ENCODE measurements at regions not wholly inside any gene's neighbourhood (a gene's known extent, or its start where the extent isn't known, plus 50 kb on each side); places are given as distances from the start of the nearest gene placed in this dataset.

- Histone ChIP-seq H3K36me3 (replicated peaks; ENCODE audit: control insufficient read depth, insufficient read depth, low read length) (no peaks in the 10 kb centered on the region), H3K4me3 (ENCODE audit: insufficient read depth, low read depth, low read length) (no peak overlapping the region), H3K27me3 (ENCODE audit: control insufficient read depth, insufficient read depth, low read length) (no peaks in the 10 kb centered on the region)
- no peak for DNase-seq
These were observed 89.9 kb upstream of the P3H2 start for GRCh38 chr3:190210608-190211007.

- Histone ChIP-seq H3K36me3 (replicated peaks; ENCODE audit: control insufficient read depth, insufficient read depth, low read length) (no peaks in the 10 kb centered on the region), H3K4me3 (ENCODE audit: insufficient read depth, low read depth, low read length) (no peak overlapping the region), H3K27me3 (ENCODE audit: control insufficient read depth, insufficient read depth, low read length) (no peaks in the 10 kb centered on the region)
- DNase-seq, result no peak
These were observed 88.8 kb upstream of the P3H2 start for GRCh38 chr3:190209533-190209932.

- Histone ChIP-seq H3K4me3 (ENCODE audit: insufficient read depth, low read depth, low read length) (no peak overlapping the region), H3K27me3 (ENCODE audit: control insufficient read depth, insufficient read depth, low read length) (no peaks in the 10 kb centered on the region), H3K36me3 (replicated peaks; ENCODE audit: control insufficient read depth, insufficient read depth, low read length) (no peaks in the 10 kb centered on the region)
- DNase-seq, result no peak
These were observed 87.5 kb upstream of the P3H2 start for GRCh38 chr3:190208196-190208595.

GRCh38 chr3:190205739-190206138, 85.0 kb upstream of the P3H2 start:
- no peak overlapping the region for H3K4me3 ChIP-seq (ENCODE audit: insufficient read depth, low read depth, low read length)
- DNase-seq, result no peak
- no peaks in the 10 kb centered on the region for H3K27me3 ChIP-seq (ENCODE audit: control insufficient read depth, insufficient read depth, low read length)
- no peaks in the 10 kb centered on the region for H3K36me3 ChIP-seq (replicated peaks; ENCODE audit: control insufficient read depth, insufficient read depth, low read length)

GRCh38 chr3:190204200-190204599, 83.5 kb upstream of the P3H2 start:
- no peak overlapping the region for H3K4me3 ChIP-seq (ENCODE audit: insufficient read depth, low read depth, low read length)
- no peaks in the 10 kb centered on the region for H3K36me3 ChIP-seq (replicated peaks; ENCODE audit: control insufficient read depth, insufficient read depth, low read length)
- H3K27me3 ChIP-seq (ENCODE audit: control insufficient read depth, insufficient read depth, low read length), result no peaks in the 10 kb centered on the region
- no peak for DNase-seq

GRCh38 chr3:190197346-190197763, 76.7 kb upstream of the P3H2 start:
- Histone ChIP-seq H3K4me3 (ENCODE audit: insufficient read depth, low read depth, low read length) (no peak overlapping the region), H3K36me3 (replicated peaks; ENCODE audit: control insufficient read depth, insufficient read depth, low read length) (no peaks in the 10 kb centered on the region), H3K27me3 (ENCODE audit: control insufficient read depth, insufficient read depth, low read length) (no peaks in the 10 kb centered on the region; the same call in 1 of the 2 replicates)
- DNase-seq, result peak; percentile 33

- no peaks in the 10 kb centered on the region for H3K36me3 ChIP-seq (replicated peaks; ENCODE audit: control insufficient read depth, insufficient read depth, low read length)
- no peaks in the 10 kb centered on the region; the same call in 1 of the 2 replicates for H3K27me3 ChIP-seq (ENCODE audit: control insufficient read depth, insufficient read depth, low read length)
- no peak overlapping the region for H3K4me3 ChIP-seq (ENCODE audit: insufficient read depth, low read depth, low read length)
- DNase-seq, result no peak
These were observed 73.8 kb upstream of the P3H2 start for GRCh38 chr3:190194506-190194905.

- Histone ChIP-seq H3K4me3 (ENCODE audit: insufficient read depth, low read depth, low read length) (no peak overlapping the region), H3K36me3 (replicated peaks; ENCODE audit: control insufficient read depth, insufficient read depth, low read length) (no peaks in the 10 kb centered on the region), H3K27me3 (ENCODE audit: control insufficient read depth, insufficient read depth, low read length) (no peaks in the 10 kb centered on the region; the same call in 1 of the 2 replicates)
- no peak for DNase-seq
These were observed 72.5 kb upstream of the P3H2 start for GRCh38 chr3:190193210-190193609.

- no peaks in the 10 kb centered on the region; the same call in 1 of the 2 replicates for H3K27me3 ChIP-seq (ENCODE audit: control insufficient read depth, insufficient read depth, low read length)
- H3K36me3 ChIP-seq (replicated peaks; ENCODE audit: control insufficient read depth, insufficient read depth, low read length), result no peaks in the 10 kb centered on the region
- no peak overlapping the region for H3K4me3 ChIP-seq (ENCODE audit: insufficient read depth, low read depth, low read length)
- no peak for DNase-seq
These were observed 72.0 kb upstream of the P3H2 start for GRCh38 chr3:190192739-190193138.

GRCh38 chr3:190192087-190192486, 71.4 kb upstream of the P3H2 start:
- Histone ChIP-seq H3K27me3 (ENCODE audit: control insufficient read depth, insufficient read depth, low read length) (no peaks in the 10 kb centered on the region; the same call in 1 of the 2 replicates), H3K4me3 (ENCODE audit: insufficient read depth, low read depth, low read length) (no peak overlapping the region), H3K36me3 (replicated peaks; ENCODE audit: control insufficient read depth, insufficient read depth, low read length) (no peaks in the 10 kb centered on the region)
- DNase-seq, result no peak

- no peak for DNase-seq
- Histone ChIP-seq H3K36me3 (replicated peaks; ENCODE audit: control insufficient read depth, insufficient read depth, low read length) (no peaks in the 10 kb centered on the region), H3K4me3 (ENCODE audit: insufficient read depth, low read depth, low read length) (no peak overlapping the region), H3K27me3 (ENCODE audit: control insufficient read depth, insufficient read depth, low read length) (no peaks in the 10 kb centered on the region; the same call in 1 of the 2 replicates)
These were observed 67.5 kb upstream of the P3H2 start for GRCh38 chr3:190188197-190188596.

- DNase-seq, result peak; percentile 16
- Histone ChIP-seq H3K4me3 (ENCODE audit: insufficient read depth, low read depth, low read length) (no peak overlapping the region), H3K36me3 (replicated peaks; ENCODE audit: control insufficient read depth, insufficient read depth, low read length) (no peaks in the 10 kb centered on the region), H3K27me3 (ENCODE audit: control insufficient read depth, insufficient read depth, low read length) (no peaks in the 10 kb centered on the region)
These were observed 62.4 kb upstream of the P3H2 start for GRCh38 chr3:190183121-190183520.

GRCh38 chr3:190182418-190183043, 61.8 kb upstream of the P3H2 start:
- Histone ChIP-seq H3K27me3 (ENCODE audit: control insufficient read depth, insufficient read depth, low read length) (no peaks in the 10 kb centered on the region), H3K4me3 (ENCODE audit: insufficient read depth, low read depth, low read length) (no peak overlapping the region), H3K36me3 (replicated peaks; ENCODE audit: control insufficient read depth, insufficient read depth, low read length) (no peaks in the 10 kb centered on the region)
- DNase-seq, result no peak

- H3K36me3 ChIP-seq (replicated peaks; ENCODE audit: control insufficient read depth, insufficient read depth, low read length), result no peaks in the 10 kb centered on the region
- no peaks in the 10 kb centered on the region for H3K27me3 ChIP-seq (ENCODE audit: control insufficient read depth, insufficient read depth, low read length)
- H3K4me3 ChIP-seq (ENCODE audit: insufficient read depth, low read depth, low read length), result no peak overlapping the region
- DNase-seq, result no peak
These were observed 59.6 kb upstream of the P3H2 start for GRCh38 chr3:190180268-190180667.

GRCh38 chr3:190178779-190179178, 58.1 kb upstream of the P3H2 start:
- H3K27me3 ChIP-seq (ENCODE audit: control insufficient read depth, insufficient read depth, low read length), result no peaks in the 10 kb centered on the region
- H3K36me3 ChIP-seq (replicated peaks; ENCODE audit: control insufficient read depth, insufficient read depth, low read length), result no peaks in the 10 kb centered on the region
- no peak overlapping the region for H3K4me3 ChIP-seq (ENCODE audit: insufficient read depth, low read depth, low read length)
- DNase-seq, result no peak

Measured in H7 (cell line).